SK-N-SH treated with all-trans-retinoic acid at 6 μM for 48 hours (cell line): ENCODE measurements at regions not wholly inside any gene's neighbourhood (a gene's known extent, or its start where the extent isn't known, plus 50 kb on each side); places are given as distances from the start of the nearest gene placed in this dataset.

ENCODE experiments used
- ATAC-seq: fragments of 200-7000 bp; cut with Tn5 transposase; 3 replicates; pipeline ENCODE4 v1.9.1; 2020; ENCODE audit warnings: mild to moderate bottlenecking, moderate library complexity
- ARNTL ChIP-seq: fragments of 450-650 bp; formaldehyde crosslinking; IDR thresholded peaks from 2 replicates; pipeline ENCODE4 v1.5.0; 2020; ENCODE audit warnings: low read depth, mild to moderate bottlenecking, moderate library complexity, borderline replicate concordance
- BACH2 ChIP-seq: fragments of 250-450 bp; sonication (Bioruptor Pico); IDR thresholded peaks from 2 replicates; pipeline ENCODE4 v1.9.0; 2021; ENCODE audit warnings: mild to moderate bottlenecking, borderline replicate concordance
- CSDC2 ChIP-seq: fragments of 250-450 bp; sonication (Bioruptor Pico); IDR thresholded peaks from 2 replicates; pipeline ENCODE4 v1.5.0; 2020; ENCODE audit warnings: mild to moderate bottlenecking, moderate library complexity
- GLIS3 ChIP-seq: fragments of 250-450 bp; sonication (Bioruptor Pico); IDR thresholded peaks from 2 replicates; pipeline ENCODE4 v1.5.0; 2020; ENCODE audit warnings: mild to moderate bottlenecking, moderate library complexity
- ISL1 ChIP-seq: fragments of 250-450 bp; sonication (Bioruptor Pico); IDR thresholded peaks from 2 replicates; pipeline ENCODE4 v2.1.2; 2022; ENCODE audit warnings: mild to moderate bottlenecking, moderate library complexity
- OSR1 ChIP-seq: fragments of 250-450 bp; sonication (Bioruptor Pico); IDR thresholded peaks from 2 replicates; pipeline ENCODE4 v1.8.0; 2022; ENCODE audit warnings: moderate library complexity, mild to moderate bottlenecking, inconsistent platforms
- RARB ChIP-seq: fragments of 250-450 bp; sonication (Bioruptor Pico); IDR thresholded peaks from 2 replicates; pipeline ENCODE4 v1.8.0; 2021; ENCODE audit warnings: mild to moderate bottlenecking, moderate library complexity
- TCF4 ChIP-seq: fragments of 250-450 bp; sonication (Bioruptor Pico); IDR thresholded peaks from 2 replicates; pipeline ENCODE4 v1.8.0; 2021; ENCODE audit warnings: mild to moderate bottlenecking, moderate library complexity, borderline replicate concordance
- TOX ChIP-seq: fragments of 250-450 bp; sonication (Bioruptor Pico); IDR thresholded peaks from 2 replicates; pipeline ENCODE4 v1.8.0; 2021; ENCODE audit warnings: mild to moderate bottlenecking, moderate library complexity, borderline replicate concordance
- ZC3H10 ChIP-seq: fragments of 250-450 bp; sonication (Bioruptor Pico); IDR thresholded peaks from 2 replicates; pipeline ENCODE4 v1.5.1; 2021; ENCODE audit warnings: mild to moderate bottlenecking, moderate library complexity
- ZFP30 ChIP-seq: fragments of 450-650 bp; formaldehyde crosslinking; IDR thresholded peaks from 2 replicates; pipeline ENCODE4 v1.5.0; 2022; ENCODE audit warnings: mild to moderate bottlenecking, moderate library complexity
- ZNF70 ChIP-seq: fragments of 450-650 bp; formaldehyde crosslinking; IDR thresholded peaks from 2 replicates; pipeline ENCODE4 v1.5.0; 2020; ENCODE audit warnings: mild to moderate bottlenecking, moderate library complexity
- ZNF8 ChIP-seq: fragments of 450-650 bp; formaldehyde crosslinking; IDR thresholded peaks from 2 replicates; pipeline ENCODE4 v1.5.0; 2020; ENCODE audit warnings: mild to moderate bottlenecking, moderate library complexity
- TF ChIP-seq, protein P1 (sequence below): fragments of 250-450 bp; sonication (Bioruptor Pico); IDR thresholded peaks from 2 replicates; pipeline ENCODE4 v1.8.0; 2020; ENCODE audit warnings: mild to moderate bottlenecking, moderate library complexity, borderline replicate concordance
- TF ChIP-seq, protein P2 (sequence below): fragments of 250-450 bp; sonication (Bioruptor Pico); IDR thresholded peaks from 2 replicates; pipeline ENCODE4 v1.5.1; 2021; ENCODE audit warnings: mild to moderate bottlenecking, moderate library complexity
- TF ChIP-seq, protein P3 (sequence below): fragments of 250-450 bp; sonication (Bioruptor Pico); IDR thresholded peaks from 2 replicates; pipeline ENCODE4 v1.5.1; 2020; ENCODE audit warnings: low read depth, mild to moderate bottlenecking, moderate library complexity
- TF ChIP-seq, protein P4 (sequence below): fragments of 250-450 bp; sonication (Bioruptor Pico); IDR thresholded peaks from 2 replicates; pipeline ENCODE4 v1.5.0; 2020; ENCODE audit warnings: mild to moderate bottlenecking, moderate library complexity

- no peak for ATAC-seq
- no peak for TF ChIP-seq RARB
- no peak for TF ChIP-seq ZNF70 (CRISPR knock-in tag)
- TF ChIP-seq, protein P1, sequence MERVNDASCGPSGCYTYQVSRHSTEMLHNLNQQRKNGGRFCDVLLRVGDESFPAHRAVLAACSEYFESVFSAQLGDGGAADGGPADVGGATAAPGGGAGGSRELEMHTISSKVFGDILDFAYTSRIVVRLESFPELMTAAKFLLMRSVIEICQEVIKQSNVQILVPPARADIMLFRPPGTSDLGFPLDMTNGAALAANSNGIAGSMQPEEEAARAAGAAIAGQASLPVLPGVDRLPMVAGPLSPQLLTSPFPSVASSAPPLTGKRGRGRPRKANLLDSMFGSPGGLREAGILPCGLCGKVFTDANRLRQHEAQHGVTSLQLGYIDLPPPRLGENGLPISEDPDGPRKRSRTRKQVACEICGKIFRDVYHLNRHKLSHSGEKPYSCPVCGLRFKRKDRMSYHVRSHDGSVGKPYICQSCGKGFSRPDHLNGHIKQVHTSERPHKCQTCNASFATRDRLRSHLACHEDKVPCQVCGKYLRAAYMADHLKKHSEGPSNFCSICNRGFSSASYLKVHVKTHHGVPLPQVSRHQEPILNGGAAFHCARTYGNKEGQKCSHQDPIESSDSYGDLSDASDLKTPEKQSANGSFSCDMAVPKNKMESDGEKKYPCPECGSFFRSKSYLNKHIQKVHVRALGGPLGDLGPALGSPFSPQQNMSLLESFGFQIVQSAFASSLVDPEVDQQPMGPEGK (CRISPR knock-in tag): no peak
- no peak for TF ChIP-seq ZC3H10 (CRISPR knock-in tag)
- TF ChIP-seq ISL1 (CRISPR knock-in tag): no peak
- TF ChIP-seq, protein P2, sequence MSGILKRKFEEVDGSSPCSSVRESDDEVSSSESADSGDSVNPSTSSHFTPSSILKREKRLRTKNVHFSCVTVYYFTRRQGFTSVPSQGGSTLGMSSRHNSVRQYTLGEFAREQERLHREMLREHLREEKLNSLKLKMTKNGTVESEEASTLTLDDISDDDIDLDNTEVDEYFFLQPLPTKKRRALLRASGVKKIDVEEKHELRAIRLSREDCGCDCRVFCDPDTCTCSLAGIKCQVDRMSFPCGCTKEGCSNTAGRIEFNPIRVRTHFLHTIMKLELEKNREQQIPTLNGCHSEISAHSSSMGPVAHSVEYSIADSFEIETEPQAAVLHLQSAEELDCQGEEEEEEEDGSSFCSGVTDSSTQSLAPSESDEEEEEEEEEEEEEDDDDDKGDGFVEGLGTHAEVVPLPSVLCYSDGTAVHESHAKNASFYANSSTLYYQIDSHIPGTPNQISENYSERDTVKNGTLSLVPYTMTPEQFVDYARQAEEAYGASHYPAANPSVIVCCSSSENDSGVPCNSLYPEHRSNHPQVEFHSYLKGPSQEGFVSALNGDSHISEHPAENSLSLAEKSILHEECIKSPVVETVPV (CRISPR knock-in tag): no peak
Measured at GRCh38 chr11:93958991-93959390, 62.2 kb upstream of the HEPHL1 start.

GRCh38 chr11:93959663-93960062 lies 61.5 kb upstream of the HEPHL1 start:
- no peak for TF ChIP-seq TOX (CRISPR knock-in tag)
- TF ChIP-seq ZNF8 (CRISPR knock-in tag): no peak
- TF ChIP-seq OSR1 (CRISPR knock-in tag): no peak
- no peak for TF ChIP-seq RARB
- no peak for TF ChIP-seq ZFP30
- TF ChIP-seq GLIS3 (CRISPR knock-in tag): no peak
- no peak for ATAC-seq

DNA sequence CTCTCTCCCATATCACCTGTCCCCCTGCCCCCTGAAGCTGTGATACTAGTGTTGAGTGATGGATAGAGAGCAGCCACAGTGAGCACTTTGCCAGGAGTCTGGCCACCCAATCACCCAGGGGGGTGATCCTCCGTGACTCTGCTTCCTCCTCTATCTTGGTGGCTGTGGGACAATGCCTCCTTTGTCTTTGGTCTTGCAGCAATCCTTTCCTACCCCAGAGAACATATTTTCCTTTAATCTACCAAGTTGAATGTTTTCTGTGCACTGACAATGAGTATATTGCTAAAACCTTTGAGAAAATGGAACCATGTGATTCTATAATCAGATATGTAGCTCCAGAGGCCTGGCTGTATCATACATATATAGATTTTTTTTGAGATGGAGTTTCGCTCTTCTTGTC lies 58.1 kb upstream of the HEPHL1 start:
- no peak for TF ChIP-seq ARNTL
- TF ChIP-seq ISL1 (CRISPR knock-in tag): no peak
- TF ChIP-seq ZNF8 (CRISPR knock-in tag): no peak
- TF ChIP-seq TCF4 (CRISPR knock-in tag): no peak
- TF ChIP-seq, protein P3, sequence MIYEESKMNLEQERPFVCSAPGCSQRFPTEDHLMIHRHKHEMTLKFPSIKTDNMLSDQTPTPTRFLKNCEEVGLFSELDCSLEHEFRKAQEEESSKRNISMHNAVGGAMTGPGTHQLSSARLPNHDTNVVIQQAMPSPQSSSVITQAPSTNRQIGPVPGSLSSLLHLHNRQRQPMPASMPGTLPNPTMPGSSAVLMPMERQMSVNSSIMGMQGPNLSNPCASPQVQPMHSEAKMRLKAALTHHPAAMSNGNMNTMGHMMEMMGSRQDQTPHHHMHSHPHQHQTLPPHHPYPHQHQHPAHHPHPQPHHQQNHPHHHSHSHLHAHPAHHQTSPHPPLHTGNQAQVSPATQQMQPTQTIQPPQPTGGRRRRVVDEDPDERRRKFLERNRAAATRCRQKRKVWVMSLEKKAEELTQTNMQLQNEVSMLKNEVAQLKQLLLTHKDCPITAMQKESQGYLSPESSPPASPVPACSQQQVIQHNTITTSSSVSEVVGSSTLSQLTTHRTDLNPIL: no peak
- TF ChIP-seq, protein P2 (CRISPR knock-in tag): no peak

GRCh38 chr11:93967258-93967657 lies 53.9 kb upstream of the HEPHL1 start:
- TF ChIP-seq BACH2 (CRISPR knock-in tag): no peak
- TF ChIP-seq, protein P2 (CRISPR knock-in tag): no peak
- no peak for TF ChIP-seq ZFP30
- TF ChIP-seq CSDC2 (CRISPR knock-in tag): no peak
- TF ChIP-seq, protein P4, sequence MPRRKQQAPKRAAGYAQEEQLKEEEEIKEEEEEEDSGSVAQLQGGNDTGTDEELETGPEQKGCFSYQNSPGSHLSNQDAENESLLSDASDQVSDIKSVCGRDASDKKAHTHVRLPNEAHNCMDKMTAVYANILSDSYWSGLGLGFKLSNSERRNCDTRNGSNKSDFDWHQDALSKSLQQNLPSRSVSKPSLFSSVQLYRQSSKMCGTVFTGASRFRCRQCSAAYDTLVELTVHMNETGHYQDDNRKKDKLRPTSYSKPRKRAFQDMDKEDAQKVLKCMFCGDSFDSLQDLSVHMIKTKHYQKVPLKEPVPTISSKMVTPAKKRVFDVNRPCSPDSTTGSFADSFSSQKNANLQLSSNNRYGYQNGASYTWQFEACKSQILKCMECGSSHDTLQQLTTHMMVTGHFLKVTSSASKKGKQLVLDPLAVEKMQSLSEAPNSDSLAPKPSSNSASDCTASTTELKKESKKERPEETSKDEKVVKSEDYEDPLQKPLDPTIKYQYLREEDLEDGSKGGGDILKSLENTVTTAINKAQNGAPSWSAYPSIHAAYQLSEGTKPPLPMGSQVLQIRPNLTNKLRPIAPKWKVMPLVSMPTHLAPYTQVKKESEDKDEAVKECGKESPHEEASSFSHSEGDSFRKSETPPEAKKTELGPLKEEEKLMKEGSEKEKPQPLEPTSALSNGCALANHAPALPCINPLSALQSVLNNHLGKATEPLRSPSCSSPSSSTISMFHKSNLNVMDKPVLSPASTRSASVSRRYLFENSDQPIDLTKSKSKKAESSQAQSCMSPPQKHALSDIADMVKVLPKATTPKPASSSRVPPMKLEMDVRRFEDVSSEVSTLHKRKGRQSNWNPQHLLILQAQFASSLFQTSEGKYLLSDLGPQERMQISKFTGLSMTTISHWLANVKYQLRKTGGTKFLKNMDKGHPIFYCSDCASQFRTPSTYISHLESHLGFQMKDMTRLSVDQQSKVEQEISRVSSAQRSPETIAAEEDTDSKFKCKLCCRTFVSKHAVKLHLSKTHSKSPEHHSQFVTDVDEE (CRISPR knock-in tag): no peak
- TF ChIP-seq, all 23 proteins: peak for 0

More for the DNA sequence above, 58.1 kb upstream of the HEPHL1 start:
- no peak for ATAC-seq

More at GRCh38 chr11:93967258-93967657, 53.9 kb upstream of the HEPHL1 start:
- ATAC-seq: no peak
